Left ventricle myocardium inferior (tissue), 1 donor: ENCODE measurements at regions not wholly inside any gene's neighbourhood (a gene's known extent, or its start where the extent isn't known, plus 50 kb on each side); places are given as distances from the start of the nearest gene placed in this dataset.

ENCODE experiments used
- DNase-seq: peaks from one replicate; pipeline ENCODE4 v3.0.0-alpha.2; 2020
- H3K27ac ChIP-seq: fragments of 200-600 bp; replicated peaks from 2 replicates; pipeline ENCODE4 v1.8.0; 2021
- H3K27me3 ChIP-seq: fragments of 200-600 bp; 2 replicates; pipeline ENCODE4 v1.8.0; 2021; ENCODE audit warnings: low read depth
- H3K36me3 ChIP-seq: fragments of 200-600 bp; 2 replicates; pipeline ENCODE4 v1.8.0; 2021
- H3K4me1 ChIP-seq: fragments of 200-600 bp; 2 replicates; pipeline ENCODE4 v1.8.0; 2021
- H3K4me3 ChIP-seq: fragments of 200-600 bp; 2 replicates; pipeline ENCODE4 v1.8.0; 2021; ENCODE audit warnings: mild to moderate bottlenecking, moderate library complexity
- H3K9me3 ChIP-seq: fragments of 200-600 bp; replicated peaks from 2 replicates; pipeline ENCODE4 v1.8.0; 2021
- CTCF ChIP-seq: fragments of 200-600 bp; IDR thresholded peaks from 2 replicates; pipeline ENCODE4 v1.8.0; 2021; ENCODE audit warnings: antibody characterized with exemption, mild to moderate bottlenecking, borderline replicate concordance
- intact Hi-C: fragments of 100-400 bp; cut with micrococcal nuclease; formaldehyde crosslinking; loops from one replicate; pipeline ENCODE4 v1.11.0; 2022
- donor health status: DM: no; HTN: yes; CAD: no; lungs with severe emphysema.

GRCh38 chr12:85659754-85660530 is 176.3 kb downstream of the RASSF9 start:
- intact Hi-C loops = no loop called here
- DNase-seq = no peak
- H3K4me3 ChIP-seq = no peak overlapping the region
- no peak overlapping the region for H3K27ac ChIP-seq
- H3K36me3 ChIP-seq = no peaks in the 10 kb centered on the region
- no peaks in the 10 kb centered on the region for H3K4me1 ChIP-seq
- H3K9me3 ChIP-seq = peaks cover 14% of the 10 kb centered on the region
- no peaks in the 10 kb centered on the region for H3K27me3 ChIP-seq
- no peak for TF ChIP-seq CTCF

- no peak for TF ChIP-seq CTCF
- Histone ChIP-seq H3K27me3 (no peaks in the 10 kb centered on the region), H3K27ac (no peak overlapping the region), H3K9me3 (peaks cover 14% of the 10 kb centered on the region), H3K4me3 (no peak overlapping the region), H3K36me3 (no peaks in the 10 kb centered on the region), H3K4me1 (no peaks in the 10 kb centered on the region)
- intact Hi-C loops = no loop called here
- no peak for DNase-seq
These were observed 174.6 kb downstream of the RASSF9 start for GRCh38 chr12:85661461-85662206.

GRCh38 chr12:85662207-85662602 is 174.0 kb downstream of the RASSF9 start:
- Histone ChIP-seq H3K4me3 (no peak overlapping the region), H3K27me3 (no peaks in the 10 kb centered on the region), H3K27ac (no peak overlapping the region), H3K4me1 (no peaks in the 10 kb centered on the region), H3K9me3 (peaks cover 14% of the 10 kb centered on the region), H3K36me3 (no peaks in the 10 kb centered on the region)
- DNase-seq = no peak
- TF ChIP-seq CTCF = no peak
- intact Hi-C loops = no loop called here

- intact Hi-C loops = no loop called here
- Histone ChIP-seq H3K4me3 (no peak overlapping the region), H3K27ac (no peak overlapping the region), H3K9me3 (peaks cover 6% of the 10 kb centered on the region), H3K36me3 (no peaks in the 10 kb centered on the region), H3K4me1 (no peaks in the 10 kb centered on the region), H3K27me3 (no peaks in the 10 kb centered on the region)
- no peak for DNase-seq
- no peak for TF ChIP-seq CTCF
These were observed 172.6 kb downstream of the RASSF9 start for GRCh38 chr12:85663631-85664030.

- DNase-seq = no peak
- Histone ChIP-seq H3K4me1 (no peaks in the 10 kb centered on the region), H3K27ac (no peak overlapping the region), H3K36me3 (no peaks in the 10 kb centered on the region), H3K4me3 (no peak overlapping the region), H3K27me3 (no peaks in the 10 kb centered on the region), H3K9me3 (no peaks in the 10 kb centered on the region)
- no peak for TF ChIP-seq CTCF
- intact Hi-C loops = no loop called here
These were observed 171.8 kb downstream of the RASSF9 start for GRCh38 chr12:85664429-85664828.
